HG02840 (cell line): ENCODE measurements at regions not wholly inside any gene's neighbourhood (a gene's known extent, or its start where the extent isn't known, plus 50 kb on each side); places are given as distances from the start of the nearest gene placed in this dataset.
"Not testable (repeated sequence)": the region's sequence is repeated elsewhere in the genome, so short reads cannot be mapped to it uniquely, and the experiment has no call there.

Source experiments
- ATAC-seq: cut with Tn5 transposase; IDR thresholded peaks from one replicate; pipeline ENCODE4 v1.9.1; 2021; ENCODE audit warnings: mild to moderate bottlenecking, moderate library complexity, moderate number of reproducible peaks; ENCODE audit not compliant: unreplicated experiment, low FRiP score

GRCh38 chr1:98164509-98164908 lies 243.7 kb upstream of the DPYD start:
- no peak for ATAC-seq

GRCh38 chr1:98157524-98158313 lies 236.9 kb upstream of the DPYD start:
- ATAC-seq = no peak

GRCh38 chr1:98147280-98147679 lies 226.4 kb upstream of the DPYD start:
- ATAC-seq = no peak

GRCh38 chr1:98145655-98146054 lies 224.8 kb upstream of the DPYD start:
- no peak for ATAC-seq

GRCh38 chr1:98143403-98143802 lies 222.6 kb upstream of the DPYD start:
- ATAC-seq = no peak

- ATAC-seq = no peak
These were observed 212.3 kb upstream of the DPYD start for GRCh38 chr1:98133131-98133530.

- no peak for ATAC-seq
These were observed 209.6 kb upstream of the DPYD start for GRCh38 chr1:98130408-98130807.

GRCh38 chr1:98129491-98129890 lies 208.7 kb upstream of the DPYD start:
- ATAC-seq = no peak

- no peak for ATAC-seq
These were observed 205.9 kb upstream of the DPYD start for GRCh38 chr1:98126740-98127139.

GRCh38 chr1:98121646-98122045 lies 200.8 kb upstream of the DPYD start:
- ATAC-seq = no peak

GRCh38 chr1:98119796-98120195 lies 199.0 kb upstream of the DPYD start:
- ATAC-seq = no peak

- no peak for ATAC-seq
These were observed 193.0 kb upstream of the DPYD start for GRCh38 chr1:98113811-98114210.

- ATAC-seq = no peak
These were observed 191.8 kb upstream of the DPYD start for GRCh38 chr1:98112626-98113025.

GRCh38 chr1:98110674-98111073 lies 189.8 kb upstream of the DPYD start:
- ATAC-seq = no peak

- ATAC-seq = not testable (repeated sequence)
These were observed 187.5 kb upstream of the DPYD start for GRCh38 chr1:98108378-98108777.

GRCh38 chr1:98107256-98107655 lies 186.4 kb upstream of the DPYD start:
- ATAC-seq = no peak

- ATAC-seq = no peak
These were observed 183.5 kb upstream of the DPYD start for GRCh38 chr1:98104289-98104688.

GRCh38 chr1:98103617-98104285 lies 182.9 kb upstream of the DPYD start:
- ATAC-seq = no peak

- no peak for ATAC-seq
These were observed 181.7 kb upstream of the DPYD start for GRCh38 chr1:98102345-98103030.

GRCh38 chr1:98101364-98101763 lies 180.5 kb upstream of the DPYD start:
- no peak for ATAC-seq

- ATAC-seq = no peak
These were observed 178.7 kb upstream of the DPYD start for GRCh38 chr1:98099501-98099900.
